ENCODE measurements at regions not wholly inside any gene's neighbourhood (a gene's known extent, or its start where the extent isn't known, plus 50 kb on each side); places are given as distances from the start of the nearest gene placed in this dataset.

DNA sequence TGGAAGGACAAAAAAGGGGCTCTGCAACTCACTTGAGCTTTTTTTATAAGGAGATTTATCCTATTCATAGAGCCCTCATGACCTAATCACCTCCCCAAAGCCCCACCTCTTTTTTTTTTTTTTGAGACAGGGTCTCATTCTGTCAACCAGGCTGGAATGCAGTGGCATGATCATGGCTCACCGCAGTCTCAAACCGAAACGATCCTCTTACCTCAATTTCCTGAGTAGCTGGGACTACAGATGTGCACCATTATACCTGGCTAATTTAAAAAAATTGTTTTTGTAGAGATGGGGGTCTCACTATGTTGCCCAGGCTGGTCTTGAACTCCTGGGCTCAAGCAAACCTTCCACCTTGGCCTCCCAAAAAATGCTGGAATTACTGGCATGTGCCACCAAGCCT, 61.6 kb upstream of the PDGFRA start:
- H3K4me3 ChIP-seq (ENCODE audit: low read depth, poor library complexity, severe bottlenecking), result no peak overlapping the region
- DNase-seq (ENCODE audit: low spot score in 2 of 2), result peak in 1 of 2 donors; percentile 13
- WGBS, 2 donors, result 81 to 90% methylated on average over 3 of the region's 3 CpGs
- intact Hi-C loops (cut with DNase I; ENCODE audit: low total_unique reads), result no loop called here
- TF ChIP-seq POLR2A (IDR thresholded peaks at IDR 0.05), result no peak
- TF ChIP-seq, protein P1, sequence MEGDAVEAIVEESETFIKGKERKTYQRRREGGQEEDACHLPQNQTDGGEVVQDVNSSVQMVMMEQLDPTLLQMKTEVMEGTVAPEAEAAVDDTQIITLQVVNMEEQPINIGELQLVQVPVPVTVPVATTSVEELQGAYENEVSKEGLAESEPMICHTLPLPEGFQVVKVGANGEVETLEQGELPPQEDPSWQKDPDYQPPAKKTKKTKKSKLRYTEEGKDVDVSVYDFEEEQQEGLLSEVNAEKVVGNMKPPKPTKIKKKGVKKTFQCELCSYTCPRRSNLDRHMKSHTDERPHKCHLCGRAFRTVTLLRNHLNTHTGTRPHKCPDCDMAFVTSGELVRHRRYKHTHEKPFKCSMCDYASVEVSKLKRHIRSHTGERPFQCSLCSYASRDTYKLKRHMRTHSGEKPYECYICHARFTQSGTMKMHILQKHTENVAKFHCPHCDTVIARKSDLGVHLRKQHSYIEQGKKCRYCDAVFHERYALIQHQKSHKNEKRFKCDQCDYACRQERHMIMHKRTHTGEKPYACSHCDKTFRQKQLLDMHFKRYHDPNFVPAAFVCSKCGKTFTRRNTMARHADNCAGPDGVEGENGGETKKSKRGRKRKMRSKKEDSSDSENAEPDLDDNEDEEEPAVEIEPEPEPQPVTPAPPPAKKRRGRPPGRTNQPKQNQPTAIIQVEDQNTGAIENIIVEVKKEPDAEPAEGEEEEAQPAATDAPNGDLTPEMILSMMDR (IDR thresholded peaks at IDR 0.05), result no peak

DNA sequence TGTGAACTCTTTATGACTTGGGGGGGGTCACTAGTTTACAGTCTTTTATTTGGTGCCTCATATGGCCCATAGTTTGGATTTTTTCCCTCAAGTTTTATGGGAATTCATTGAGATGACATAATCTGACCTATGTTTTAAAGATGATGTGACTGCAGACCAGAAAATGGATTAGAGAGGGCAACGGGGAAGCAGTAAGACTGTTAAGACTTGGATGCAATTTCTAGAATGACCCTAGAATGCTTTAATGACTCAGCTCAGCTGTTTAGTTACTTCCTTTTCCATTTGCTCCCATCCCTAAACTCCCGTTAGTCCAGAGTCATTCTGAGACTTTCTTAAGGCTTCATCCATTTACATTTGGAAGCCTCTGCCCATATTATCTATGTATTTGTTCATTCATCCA, 59.9 kb upstream of the PDGFRA start:
- intact Hi-C loops (cut with DNase I; ENCODE audit: low total_unique reads), result no loop called here
- H3K4me3 ChIP-seq (ENCODE audit: low read depth, poor library complexity, severe bottlenecking), result no peak overlapping the region
- WGBS, 2 donors, result 79 to 82% methylated on average over 2 of the region's 2 CpGs
- TF ChIP-seq, protein P1 (IDR thresholded peaks at IDR 0.05), result no peak
- TF ChIP-seq POLR2A (IDR thresholded peaks at IDR 0.05), result no peak
- DNase-seq (ENCODE audit: low spot score in 2 of 2), result no peak

DNA sequence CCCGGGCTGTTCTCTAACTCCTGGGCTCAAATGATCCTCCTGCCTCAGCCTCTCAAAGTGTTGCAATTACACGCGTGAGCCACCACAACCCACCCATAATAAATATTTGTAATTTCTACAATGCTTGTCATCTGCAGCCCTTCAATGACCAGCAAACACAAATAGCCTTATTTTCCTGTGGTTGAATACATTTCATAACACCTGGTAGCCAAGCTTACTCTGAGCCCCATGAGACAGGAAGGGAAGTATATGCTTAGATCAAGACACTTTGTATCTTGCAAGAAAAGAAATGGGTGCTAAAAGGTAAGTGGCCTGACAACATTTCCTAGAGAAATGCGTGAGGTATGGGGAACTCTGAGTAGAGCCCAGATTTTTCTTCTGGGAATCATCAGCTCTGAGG, 56.9 kb upstream of the PDGFRA start:
- H3K4me3 ChIP-seq (ENCODE audit: low read depth, poor library complexity, severe bottlenecking), result no peak overlapping the region
- DNase-seq (ENCODE audit: low spot score in 2 of 2), result no peak
- no peak for TF ChIP-seq POLR2A (IDR thresholded peaks at IDR 0.05)
- TF ChIP-seq, protein P1 (IDR thresholded peaks at IDR 0.05), result no peak
- 83 to 92% methylated on average over 4 of the region's 4 CpGs for WGBS, 2 donors
- intact Hi-C loops (cut with DNase I; ENCODE audit: low total_unique reads), result no loop called here

DNA sequence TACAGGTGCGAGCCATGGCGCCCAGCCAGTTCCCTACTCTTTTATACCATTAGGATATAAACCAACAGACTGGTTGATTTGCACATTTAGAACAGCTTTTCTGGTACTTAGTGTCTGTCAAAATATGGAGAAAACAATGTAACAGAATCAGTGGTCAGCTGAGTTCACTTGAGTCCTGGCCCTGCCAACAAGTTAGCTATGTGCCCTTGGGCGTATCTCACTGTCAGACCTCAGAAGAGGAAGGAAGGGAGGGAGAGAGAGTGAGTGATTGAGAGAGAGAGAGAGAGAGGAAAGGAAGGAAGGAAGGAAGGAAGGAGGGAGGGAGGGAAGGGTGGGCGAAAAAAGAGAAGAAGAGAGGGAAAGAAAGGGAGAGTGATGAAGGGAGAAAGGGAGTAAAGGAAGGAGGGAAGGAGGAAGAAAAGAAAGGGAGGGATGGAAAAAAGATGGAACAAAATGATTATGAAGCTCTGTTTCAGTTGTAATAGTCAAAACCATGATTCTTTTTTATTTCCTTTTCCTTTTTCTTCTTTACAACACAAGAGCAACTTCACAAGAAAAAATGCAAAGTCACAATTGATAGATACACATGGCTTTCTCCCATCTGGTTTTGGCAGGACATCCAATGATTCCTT, 55.7 kb upstream of the PDGFRA start:
- peak in 1 of 2 donors; percentile 10 for DNase-seq (ENCODE audit: low spot score in 2 of 2)
- no peak for TF ChIP-seq POLR2A (IDR thresholded peaks at IDR 0.05)
- TF ChIP-seq, protein P1 (IDR thresholded peaks at IDR 0.05), result no peak
- intact Hi-C loops (cut with DNase I; ENCODE audit: low total_unique reads), result no loop called here
- WGBS, 2 donors, result 66 to 73% methylated on average over 4 of the region's 4 CpGs
- H3K4me3 ChIP-seq (ENCODE audit: low read depth, poor library complexity, severe bottlenecking), result no peak overlapping the region

DNA sequence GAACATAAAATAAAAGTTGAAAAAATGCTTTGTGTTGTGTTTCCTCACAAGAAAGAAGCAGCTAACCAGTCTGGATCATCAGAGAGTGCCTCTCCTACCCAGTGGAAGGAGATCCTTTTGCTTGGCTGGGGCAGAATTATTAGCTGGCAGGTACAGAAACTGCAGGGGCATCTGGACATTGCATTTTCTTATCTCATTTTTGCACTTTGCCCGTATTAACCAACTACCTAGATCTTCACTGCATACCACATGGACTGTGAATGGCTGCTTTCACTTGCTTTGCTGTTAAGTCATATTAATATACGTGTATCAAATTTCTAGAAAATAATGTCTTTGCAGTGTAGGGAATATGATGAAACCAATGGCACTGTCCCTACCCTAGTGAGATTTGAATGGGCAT, 52.9 kb upstream of the PDGFRA start:
- DNase-seq (ENCODE audit: low spot score in 2 of 2), result peak in 1 of 2 donors; percentile 4
- no peak overlapping the region for H3K4me3 ChIP-seq (ENCODE audit: low read depth, poor library complexity, severe bottlenecking)
- intact Hi-C loops (cut with DNase I; ENCODE audit: low total_unique reads), result no loop called here
- TF ChIP-seq, protein P1 (IDR thresholded peaks at IDR 0.05), result no peak
- TF ChIP-seq POLR2A (IDR thresholded peaks at IDR 0.05), result no peak
- WGBS, 2 donors, result 90 to 91% methylated on average over 2 of the region's 2 CpGs
